ENCODE measurements at regions not wholly inside any gene's neighbourhood (a gene's known extent, or its start where the extent isn't known, plus 50 kb on each side); places are given as distances from the start of the nearest gene placed in this dataset.

DNA sequence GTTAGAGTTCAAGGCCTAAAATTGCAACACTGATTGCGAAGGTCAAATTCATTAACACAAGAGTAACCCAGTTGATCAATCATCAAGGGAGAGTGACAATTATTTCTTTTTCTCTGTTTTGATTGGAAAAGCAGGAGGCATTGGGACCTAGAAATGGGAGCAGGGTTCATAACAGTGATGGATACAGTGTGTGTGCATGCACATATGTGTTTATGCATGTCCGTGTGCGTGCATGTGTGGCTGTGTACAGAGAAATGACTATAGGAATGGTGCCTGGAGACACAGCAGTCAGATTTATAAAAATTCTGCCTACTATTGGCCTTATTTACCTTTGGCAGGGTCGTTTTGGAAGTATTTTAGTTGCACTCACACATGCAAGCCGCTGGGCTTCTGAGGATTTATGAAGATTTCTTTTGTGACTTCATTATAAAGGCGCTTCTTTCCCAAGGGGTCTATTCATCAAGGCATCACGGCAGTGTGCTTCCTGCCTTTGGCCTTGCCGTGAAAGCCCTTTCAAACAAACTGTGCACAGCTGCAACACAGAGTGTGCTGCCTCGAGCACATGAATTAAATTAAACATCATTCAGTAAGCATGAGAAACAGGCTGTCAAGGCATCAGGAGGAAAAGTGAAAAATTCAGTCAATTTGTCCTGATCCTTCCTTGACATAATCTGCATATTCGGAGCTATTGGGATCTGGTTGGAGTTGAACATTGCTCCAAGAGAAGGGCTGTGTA, 122.8 kb upstream of the PUM3 start:
- H3K27me3 ChIP-seq, result no peaks in the 10 kb centered on the region
- no peak overlapping the region for H3K9ac ChIP-seq
- TF ChIP-seq Cebpa-rat (IDR thresholded peaks at IDR 0.05), result no peak
- H3K27ac ChIP-seq, result no peak overlapping the region
- no peaks in the 10 kb centered on the region for H3K36me3 ChIP-seq
- no peak overlapping the region for H3K4me3 ChIP-seq
- H4K20me1 ChIP-seq, result no peaks in the 10 kb centered on the region
- H3K4me1 ChIP-seq, result peaks cover 9% of the 10 kb centered on the region
- peak overlapping the region; percentile 30 for H3K4me2 ChIP-seq
- H3K9me3 ChIP-seq, result peaks cover 4% of the 10 kb centered on the region; the same call in 1 of the 2 replicates

DNA sequence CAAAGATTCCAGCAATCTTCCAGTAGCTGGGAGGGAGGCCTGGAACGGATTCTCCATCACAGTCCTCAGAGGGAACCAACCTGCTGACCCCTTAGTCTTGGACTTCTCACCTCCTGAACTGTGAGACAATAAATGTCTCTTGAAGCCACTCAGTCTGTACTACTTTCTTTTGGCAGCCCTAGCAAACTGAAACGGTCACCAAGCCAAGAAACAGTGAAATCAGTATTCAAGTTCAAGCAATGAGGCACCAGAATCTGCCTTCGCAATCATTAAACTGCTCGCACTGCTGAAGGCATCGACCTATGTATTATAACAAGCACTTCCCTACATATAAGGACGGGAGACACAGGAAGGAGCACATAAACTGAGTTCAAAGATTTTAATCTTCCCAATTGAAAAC, 120.6 kb upstream of the PUM3 start:
- TF ChIP-seq Cebpa-rat (IDR thresholded peaks at IDR 0.05), result no peak
- Histone ChIP-seq H3K36me3 (no peaks in the 10 kb centered on the region), H4K20me1 (no peaks in the 10 kb centered on the region), H3K4me3 (no peak overlapping the region), H3K9me3 (no peaks in the 10 kb centered on the region), H3K27me3 (no peaks in the 10 kb centered on the region), H3K9ac (no peak overlapping the region), H3K27ac (no peak overlapping the region), H3K4me2 (no peak overlapping the region), H3K4me1 (peaks cover 9% of the 10 kb centered on the region)

DNA sequence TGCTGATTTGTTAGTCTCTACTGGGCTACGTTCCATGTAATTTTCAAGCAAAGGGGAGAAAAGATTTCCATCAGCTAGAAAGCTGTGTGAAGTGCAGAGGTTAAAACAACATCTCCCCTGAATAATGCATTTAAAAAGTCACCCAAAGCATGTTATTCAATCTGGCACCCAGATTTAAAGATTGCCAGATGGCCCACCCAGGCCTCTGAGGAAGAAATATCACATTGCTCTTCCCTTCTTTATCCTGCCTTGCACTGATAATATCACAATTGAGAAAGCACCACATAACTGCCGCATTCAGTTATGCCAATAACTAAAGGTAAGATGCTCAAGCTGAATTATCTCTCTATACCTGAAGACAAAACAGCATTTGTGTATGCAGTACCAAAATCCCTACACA, 119.4 kb upstream of the PUM3 start:
- Histone ChIP-seq H3K27ac (no peak overlapping the region), H3K4me2 (no peak overlapping the region), H4K20me1 (no peaks in the 10 kb centered on the region), H3K4me3 (no peak overlapping the region), H3K36me3 (no peaks in the 10 kb centered on the region), H3K27me3 (no peaks in the 10 kb centered on the region), H3K9me3 (no peaks in the 10 kb centered on the region), H3K9ac (no peak overlapping the region), H3K4me1 (peaks cover 9% of the 10 kb centered on the region)
- TF ChIP-seq Cebpa-rat (IDR thresholded peaks at IDR 0.05), result no peak

DNA sequence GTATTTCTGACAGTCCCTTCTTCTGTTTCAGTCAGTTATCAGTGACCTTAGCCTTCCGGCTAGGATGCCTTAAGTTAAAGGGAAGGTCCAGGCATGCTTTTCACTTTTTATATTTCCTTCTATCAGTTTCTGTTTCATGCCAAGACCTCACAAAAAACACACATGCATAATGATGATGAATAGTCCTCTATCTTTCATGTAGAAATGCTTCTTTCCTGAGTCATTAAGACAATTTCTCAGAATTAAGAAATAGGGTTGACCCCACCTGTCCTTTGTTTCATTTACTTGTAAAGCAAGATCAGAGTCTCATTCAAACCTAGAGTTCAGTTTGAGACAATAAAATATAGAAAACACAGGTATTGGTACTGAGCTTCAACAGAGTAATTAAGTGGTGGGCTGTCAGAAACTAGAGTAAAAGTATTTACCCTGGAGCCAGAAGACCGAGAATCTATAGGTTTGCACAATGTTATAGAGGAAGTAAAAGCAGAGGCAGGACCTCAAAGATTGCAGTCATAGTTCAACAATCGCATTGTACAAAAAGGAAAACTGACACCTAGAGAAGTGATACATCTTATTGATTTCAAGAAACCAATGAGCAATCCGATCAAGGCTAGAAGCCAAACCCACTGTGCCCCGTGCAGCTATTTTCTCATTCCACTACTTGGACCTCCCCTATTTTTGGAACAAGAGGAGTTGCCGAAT, 118.7 kb upstream of the PUM3 start:
- no peak overlapping the region for H3K27ac ChIP-seq
- H3K27me3 ChIP-seq, result no peaks in the 10 kb centered on the region
- no peak overlapping the region for H3K9ac ChIP-seq
- no peak overlapping the region for H3K4me3 ChIP-seq
- H3K36me3 ChIP-seq, result no peaks in the 10 kb centered on the region
- no peaks in the 10 kb centered on the region for H3K9me3 ChIP-seq
- H3K4me1 ChIP-seq, result peaks cover 9% of the 10 kb centered on the region
- no peaks in the 10 kb centered on the region for H4K20me1 ChIP-seq
- TF ChIP-seq Cebpa-rat (IDR thresholded peaks at IDR 0.05), result no peak
- H3K4me2 ChIP-seq, result no peak overlapping the region

- H3K4me3 ChIP-seq, result no peak overlapping the region
- no peak overlapping the region for H3K9ac ChIP-seq
- no peaks in the 10 kb centered on the region for H3K36me3 ChIP-seq
- no peaks in the 10 kb centered on the region for H3K27me3 ChIP-seq
- H3K4me2 ChIP-seq, result no peak overlapping the region
- H4K20me1 ChIP-seq, result no peaks in the 10 kb centered on the region
- no peak for TF ChIP-seq Cebpa-rat (IDR thresholded peaks at IDR 0.05)
- H3K27ac ChIP-seq, result no peak overlapping the region
- no peaks in the 10 kb centered on the region for H3K4me1 ChIP-seq
- no peaks in the 10 kb centered on the region for H3K9me3 ChIP-seq
Observed at GRCh38 chr9:2958219-2958618, 114.3 kb upstream of the PUM3 start.

- Histone ChIP-seq H3K27ac (no peak overlapping the region), H3K36me3 (no peaks in the 10 kb centered on the region), H3K9me3 (no peaks in the 10 kb centered on the region), H3K27me3 (no peaks in the 10 kb centered on the region), H3K4me1 (no peaks in the 10 kb centered on the region), H3K9ac (no peak overlapping the region), H4K20me1 (no peaks in the 10 kb centered on the region), H3K4me2 (no peak overlapping the region), H3K4me3 (no peak overlapping the region)
- TF ChIP-seq Cebpa-rat (IDR thresholded peaks at IDR 0.05), result no peak
Observed at GRCh38 chr9:2957656-2958200, 113.8 kb upstream of the PUM3 start.

GRCh38 chr9:2955575-2955974, 111.7 kb upstream of the PUM3 start:
- TF ChIP-seq Cebpa-rat (IDR thresholded peaks at IDR 0.05), result no peak
- Histone ChIP-seq H3K9ac (no peak overlapping the region), H3K4me3 (no peak overlapping the region), H4K20me1 (no peaks in the 10 kb centered on the region), H3K27ac (no peak overlapping the region), H3K9me3 (no peaks in the 10 kb centered on the region), H3K4me1 (no peaks in the 10 kb centered on the region), H3K27me3 (no peaks in the 10 kb centered on the region), H3K4me2 (no peak overlapping the region), H3K36me3 (no peaks in the 10 kb centered on the region)

DNA sequence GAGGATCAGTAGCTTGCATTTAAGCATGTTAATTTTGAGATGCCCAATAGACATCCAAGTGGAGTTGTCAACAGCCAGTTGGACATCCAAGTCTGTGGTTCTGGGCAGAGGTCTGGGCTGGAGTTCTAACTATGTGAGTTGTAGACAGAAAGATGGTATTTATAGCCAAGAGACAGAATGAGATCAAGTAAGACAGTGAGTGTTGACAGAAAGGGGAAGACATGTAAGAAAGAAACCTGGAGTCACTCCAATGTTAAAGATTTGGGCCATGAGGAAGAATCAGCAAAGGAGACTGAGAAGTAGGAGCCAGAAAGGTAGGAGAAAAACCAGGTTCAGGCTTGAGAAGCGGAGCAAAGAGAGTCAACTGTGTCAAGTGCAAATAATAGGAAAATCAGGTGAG, 95.5 kb upstream of the PUM3 start:
- H3K4me2 ChIP-seq, result no peak overlapping the region
- H3K9me3 ChIP-seq, result peaks cover 1% of the 10 kb centered on the region; the same call in 1 of the 2 replicates
- H3K4me1 ChIP-seq, result no peaks in the 10 kb centered on the region
- H3K4me3 ChIP-seq, result no peak overlapping the region
- no peaks in the 10 kb centered on the region for H3K27me3 ChIP-seq
- H3K27ac ChIP-seq, result no peak overlapping the region
- no peaks in the 10 kb centered on the region for H3K36me3 ChIP-seq
- no peaks in the 10 kb centered on the region for H4K20me1 ChIP-seq
- H3K9ac ChIP-seq, result no peak overlapping the region
- no peak for TF ChIP-seq Cebpa-rat (IDR thresholded peaks at IDR 0.05)

GRCh38 chr9:2936221-2936620, 92.3 kb upstream of the PUM3 start:
- no peak for TF ChIP-seq Cebpa-rat (IDR thresholded peaks at IDR 0.05)
- no peaks in the 10 kb centered on the region for H4K20me1 ChIP-seq
- no peaks in the 10 kb centered on the region for H3K4me1 ChIP-seq
- H3K36me3 ChIP-seq, result no peaks in the 10 kb centered on the region
- H3K9me3 ChIP-seq, result peaks cover 18% of the 10 kb centered on the region
- H3K4me3 ChIP-seq, result no peak overlapping the region
- no peak overlapping the region for H3K4me2 ChIP-seq
- H3K27me3 ChIP-seq, result no peaks in the 10 kb centered on the region
- H3K9ac ChIP-seq, result no peak overlapping the region
- H3K27ac ChIP-seq, result no peak overlapping the region

DNA sequence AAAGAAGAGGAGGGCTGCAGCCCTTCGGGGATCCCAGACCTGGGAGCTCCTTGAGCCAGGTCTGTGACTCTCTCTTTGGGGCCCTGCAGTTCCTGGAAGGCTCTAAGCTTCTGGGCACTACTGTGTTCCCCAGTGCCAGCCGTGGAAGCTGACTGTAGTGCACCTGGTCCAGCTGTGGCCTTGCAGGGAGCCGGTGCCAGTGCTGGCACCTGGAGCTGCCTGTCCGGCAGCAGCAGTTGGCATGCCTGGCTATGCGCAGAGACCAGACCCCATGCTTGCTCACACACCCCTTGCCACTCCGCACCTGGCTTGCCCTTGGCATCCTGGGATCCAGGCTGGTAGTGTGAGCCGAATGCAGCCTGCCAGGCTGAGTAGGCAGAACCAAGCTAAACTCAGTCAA, 91.0 kb upstream of the PUM3 start:
- H3K9ac ChIP-seq, result no peak overlapping the region
- H3K4me3 ChIP-seq, result no peak overlapping the region
- peaks cover 18% of the 10 kb centered on the region for H3K9me3 ChIP-seq
- H3K4me1 ChIP-seq, result no peaks in the 10 kb centered on the region
- H3K27me3 ChIP-seq, result no peaks in the 10 kb centered on the region
- TF ChIP-seq Cebpa-rat (IDR thresholded peaks at IDR 0.05), result no peak
- H3K4me2 ChIP-seq, result no peak overlapping the region
- no peaks in the 10 kb centered on the region for H3K36me3 ChIP-seq
- H3K27ac ChIP-seq, result no peak overlapping the region
- no peaks in the 10 kb centered on the region for H4K20me1 ChIP-seq
